PC-9 (cell line): ENCODE measurements at regions not wholly inside any gene's neighbourhood (a gene's known extent, or its start where the extent isn't known, plus 50 kb on each side); places are given as distances from the start of the nearest gene placed in this dataset.
A peak's percentile ranks its signal among the peaks of the same experiment; 100 is the strongest.

Experiments used
- BruUV-seq: library from RNA; stranded (reverse); fragments of 400-500 nt; replicated peaks from 2 replicates; lab custom pipeline; 2021; lab: Mats Ljungman, UMichigan
- CTCF ChIA-PET: fragments of 300-600 bp; sonication (Branson Sonifier 250); formaldehyde crosslinking; loops from one replicate; lab custom pipeline; 2022; ENCODE audit warnings: antibody characterized with exemption; lab: Charles Lee
- POLR2A ChIA-PET: fragments of 300-600 bp; sonication (Branson Sonifier 250); formaldehyde crosslinking; loops from one replicate; lab custom pipeline; 2022; ENCODE audit warnings: antibody characterized with exemption; ENCODE audit not compliant: unreplicated experiment; lab: Charles Lee
- DNase-seq, 2 experiments: peaks; one replicate each; pipeline versions ENCODE4 v3.0.0 to v3.0.0-alpha.2; 2015 to 2022; ENCODE audit warnings: mixed read lengths in 1 of 2
- H2AFZ ChIP-seq: fragments of 200-600 bp; sonication (generic); 2 replicates; pipeline ENCODE4 v1.8.1; 2017; ENCODE audit warnings: antibody characterized with exemption
- H3F3A ChIP-seq: fragments of 200-600 bp; sonication (generic); 2 replicates; pipeline ENCODE4 v1.8.1; 2017; ENCODE audit warnings: antibody characterized with exemption, mild to moderate bottlenecking, low read depth; ENCODE audit not compliant: insufficient read depth
- H3K27ac ChIP-seq: fragments of 200-600 bp; sonication (generic); 2 replicates; pipeline ENCODE4 v1.6.1; 2016; ENCODE audit warnings: mixed run types
- H3K27me3 ChIP-seq: fragments of 200-600 bp; sonication (generic); 2 replicates; pipeline ENCODE4 v1.6.1; 2016; ENCODE audit warnings: low read depth, mixed run types; ENCODE audit not compliant: insufficient read depth
- H3K36me3 ChIP-seq: fragments of 200-600 bp; sonication (generic); 2 replicates; pipeline ENCODE4 v1.6.1; 2016; ENCODE audit warnings: low read depth, mixed run types
- H3K4me1 ChIP-seq: fragments of 200-600 bp; sonication (generic); replicated peaks from 2 replicates; pipeline ENCODE4 v1.6.1; 2016; ENCODE audit warnings: mixed run types; ENCODE audit not compliant: insufficient read depth
- H3K4me2 ChIP-seq: fragments of 200-600 bp; sonication (generic); 2 replicates; pipeline ENCODE4 v1.6.1; 2017; ENCODE audit warnings: mixed run types
- H3K4me3 ChIP-seq: fragments of 200-600 bp; sonication (generic); 2 replicates; pipeline ENCODE4 v1.6.1; 2016; ENCODE audit warnings: mixed run types
- H3K79me2 ChIP-seq: fragments of 200-600 bp; sonication (generic); 2 replicates; pipeline ENCODE4 v1.6.1; 2017; ENCODE audit warnings: low read depth, mixed run types
- H3K9me2 ChIP-seq: fragments of 200-600 bp; sonication (generic); 2 replicates; pipeline ENCODE4 v1.8.1; 2017; ENCODE audit warnings: mild to moderate bottlenecking; ENCODE audit not compliant: insufficient read depth
- H3K9me3 ChIP-seq: fragments of 200-600 bp; sonication (generic); 2 replicates; pipeline ENCODE4 v1.8.1; 2016; ENCODE audit warnings: low read depth; ENCODE audit not compliant: insufficient read depth
- H4K20me1 ChIP-seq: fragments of 200-600 bp; sonication (generic); 2 replicates; pipeline ENCODE4 v1.8.1; 2017; ENCODE audit not compliant: insufficient read depth
- CTCF ChIP-seq: fragments of 200-600 bp; sonication (generic); conservative IDR thresholded peaks from 2 replicates; pipeline ENCODE4 v1.6.1; 2017; ENCODE audit warnings: mixed run types, antibody characterized with exemption, mild to moderate bottlenecking, moderate library complexity
- EZH2 ChIP-seq: fragments of 200-600 bp; sonication (generic); IDR thresholded peaks from 2 replicates; pipeline ENCODE4 v1.8.0; 2017; ENCODE audit warnings: antibody characterized with exemption, low read depth
- intact Hi-C: fragments of 100-400 bp; cut with micrococcal nuclease; formaldehyde crosslinking; loops from one replicate; pipeline ENCODE4 v1.10.0; 2022; ENCODE audit not compliant: unreplicated experiment

- no peaks in the 10 kb centered on the region for H3K79me2 ChIP-seq
- no peaks in the 10 kb centered on the region for H3K9me3 ChIP-seq
- H2AFZ ChIP-seq = no peak overlapping the region
- H3K4me3 ChIP-seq = no peak overlapping the region
- H3K36me3 ChIP-seq = no peaks in the 10 kb centered on the region
- TF ChIP-seq CTCF (no peak), EZH2 (no peak)
- DNase-seq = no peak
- H3F3A ChIP-seq = peaks cover 4% of the 10 kb centered on the region; the same call in 1 of the 2 replicates
- no TSS peak for BruUV-seq
- CTCF ChIA-PET = no interaction called here
- H3K9me2 ChIP-seq = no peaks in the 10 kb centered on the region
- no peaks in the 10 kb centered on the region for H3K27me3 ChIP-seq
- no peaks in the 10 kb centered on the region for H4K20me1 ChIP-seq
- H3K4me2 ChIP-seq = no peak overlapping the region
- intact Hi-C loops = no loop called here
- no peak overlapping the region for H3K27ac ChIP-seq
- POLR2A ChIA-PET = no interaction called here
- H3K4me1 ChIP-seq = peaks cover 16% of the 10 kb centered on the region
Observed at GRCh38 chr9:106716820-106717219, 146.1 kb upstream of the ZNF462 start.

GRCh38 chr9:106717686-106718085 lies 145.3 kb upstream of the ZNF462 start:
- Histone ChIP-seq H2AFZ (no peak overlapping the region), H3K27ac (peak overlapping the region; percentile 44), H3K9me3 (no peaks in the 10 kb centered on the region), H3F3A (peaks cover 4% of the 10 kb centered on the region; the same call in 1 of the 2 replicates), H3K4me3 (no peak overlapping the region), H4K20me1 (no peaks in the 10 kb centered on the region), H3K79me2 (no peaks in the 10 kb centered on the region), H3K27me3 (no peaks in the 10 kb centered on the region), H3K4me1 (peaks cover 16% of the 10 kb centered on the region), H3K36me3 (no peaks in the 10 kb centered on the region), H3K4me2 (peak overlapping the region; percentile 56), H3K9me2 (no peaks in the 10 kb centered on the region)
- BruUV-seq = no TSS peak
- TF ChIP-seq CTCF (peak; percentile 33; the same call in 1 of the 2 replicates), EZH2 (no peak)
- ChIA-PET POLR2A (no interaction called here), CTCF (no interaction called here)
- DNase-seq = peak; percentile 14 to 60
- intact Hi-C loops = no loop called here

- ChIA-PET POLR2A (no interaction called here), CTCF (no interaction called here)
- Histone ChIP-seq H4K20me1 (no peaks in the 10 kb centered on the region), H3K4me2 (no peak overlapping the region), H3K36me3 (no peaks in the 10 kb centered on the region), H3K27me3 (no peaks in the 10 kb centered on the region), H3K4me3 (no peak overlapping the region), H3K9me2 (0 out of 2 replicates have a peak, but pooled peaks cover 5% of the 10 kb centered on the region), H3K27ac (no peak overlapping the region), H2AFZ (no peak overlapping the region), H3K9me3 (no peaks in the 10 kb centered on the region), H3K4me1 (peaks cover 16% of the 10 kb centered on the region), H3K79me2 (no peaks in the 10 kb centered on the region), H3F3A (peaks cover 4% of the 10 kb centered on the region; the same call in 1 of the 2 replicates)
- DNase-seq = no peak
- no peak for TF ChIP-seq EZH2
- BruUV-seq = no TSS peak
- intact Hi-C loops = no loop called here
Observed at GRCh38 chr9:106718936-106719335, 144.0 kb upstream of the ZNF462 start.
